Stimulated activated CD4-positive, alpha-beta T cell treated with anti-CD3 and anti-CD28 coated beads, TNF-alpha, amount 100 ng/mL, for 24 hours (primary cell): ENCODE measurements at regions not wholly inside any gene's neighbourhood (a gene's known extent, or its start where the extent isn't known, plus 50 kb on each side); places are given as distances from the start of the nearest gene placed in this dataset.
"Not testable (repeated sequence)": the region's sequence is repeated elsewhere in the genome, so short reads cannot be mapped to it uniquely, and the experiment has no call there.

Experiments used
- DNase-seq, 3 experiments: peaks; one replicate each; pipeline ENCODE4 v3.0.0-alpha.2; 2020; ENCODE audit warnings: low read depth in 3 of 3

DNA sequence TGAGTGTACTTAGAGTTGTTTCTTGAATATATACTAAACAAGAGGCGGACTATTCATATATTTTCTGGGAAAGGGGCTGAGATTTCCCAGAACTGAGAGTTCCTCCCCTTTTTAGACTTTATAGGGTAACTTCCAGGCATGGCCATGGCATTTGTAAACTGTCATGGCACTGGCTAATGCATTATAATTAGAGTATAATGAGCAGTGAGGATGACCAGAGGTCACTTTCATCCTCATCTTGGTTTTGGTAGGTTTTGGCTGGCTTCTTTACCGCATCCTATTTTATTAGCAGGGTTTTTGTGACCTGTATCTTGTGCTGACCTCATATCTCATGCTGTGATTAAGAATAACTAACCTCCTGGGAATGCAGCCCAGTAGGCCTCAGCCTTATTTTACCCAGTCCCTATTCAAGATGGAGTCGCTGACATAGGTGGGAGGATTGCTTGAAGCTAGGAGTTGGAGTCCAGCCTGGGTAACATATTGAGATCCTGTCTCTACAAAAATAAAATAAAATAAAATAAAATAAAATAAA lies 91.4 kb downstream of the MOBP start:
- DNase-seq = no peak

DNA sequence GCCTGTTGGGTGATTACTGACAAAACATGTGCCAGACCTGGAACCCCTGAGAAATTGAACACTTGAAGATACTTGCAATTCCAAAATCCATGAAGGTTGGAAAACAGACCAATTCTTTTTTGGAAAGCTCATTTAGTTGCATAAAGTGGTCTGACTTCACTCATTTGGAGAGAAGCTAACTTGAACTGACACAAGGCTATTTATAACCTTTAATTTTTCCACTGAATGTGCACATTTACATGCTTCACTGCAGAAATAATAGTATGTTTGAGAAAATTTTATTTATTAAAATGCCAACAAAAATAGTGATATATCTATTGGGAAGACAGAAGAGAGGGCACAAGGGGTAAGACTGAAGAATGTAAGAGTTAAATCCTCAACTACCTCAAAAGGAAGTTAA lies 92.1 kb downstream of the MOBP start:
- no peak for DNase-seq

GRCh38 chr3:39568508-39568907 lies 101.0 kb downstream of the MOBP start:
- no peak for DNase-seq

GRCh38 chr3:39569095-39569494 lies 101.6 kb downstream of the MOBP start:
- no peak for DNase-seq

- DNase-seq = no peak
Observed at GRCh38 chr3:39573392-39573791, 105.9 kb downstream of the MOBP start.

GRCh38 chr3:39577541-39577940 lies 110.1 kb downstream of the MOBP start:
- no peak for DNase-seq

DNA sequence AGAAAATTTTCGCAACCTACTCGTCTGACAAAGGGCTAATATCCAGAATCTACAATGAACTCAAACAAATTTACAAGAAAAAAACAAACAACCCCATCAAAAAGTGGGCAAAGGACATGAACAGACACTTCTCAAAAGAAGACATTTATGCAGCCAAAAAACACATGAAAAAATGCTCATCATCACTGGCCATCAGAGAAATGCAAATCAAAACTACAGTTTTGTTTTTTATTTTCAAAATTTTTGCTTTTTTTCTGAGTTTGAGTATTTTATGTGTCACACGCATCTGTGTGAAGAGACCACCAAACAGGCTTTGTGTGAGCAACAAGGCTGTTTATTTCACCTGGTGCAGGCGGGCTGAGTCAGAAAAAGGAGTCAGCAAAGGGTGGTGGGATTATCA lies 118.7 kb downstream of the MOBP start:
- not testable (repeated sequence) for DNase-seq

DNA sequence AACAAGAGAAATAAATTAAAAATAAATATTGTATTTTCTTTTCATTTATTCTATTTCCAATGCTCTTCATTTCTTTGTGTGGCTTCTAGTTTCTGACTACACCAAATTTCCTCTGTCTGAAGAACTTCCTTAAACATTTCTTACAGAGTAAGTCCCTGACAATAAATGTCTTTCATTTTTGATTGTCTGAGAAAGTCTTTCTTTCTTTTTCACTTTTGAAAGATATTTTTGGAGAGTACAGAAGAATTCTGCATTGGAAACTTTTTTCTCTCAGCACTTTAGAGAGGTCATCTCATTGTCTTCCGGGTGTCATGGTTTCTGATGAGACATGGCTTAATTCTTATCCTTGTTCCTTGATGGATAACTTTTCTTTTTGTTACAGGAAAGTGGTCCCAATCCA lies 119.6 kb downstream of the MOBP start:
- DNase-seq = no peak

DNA sequence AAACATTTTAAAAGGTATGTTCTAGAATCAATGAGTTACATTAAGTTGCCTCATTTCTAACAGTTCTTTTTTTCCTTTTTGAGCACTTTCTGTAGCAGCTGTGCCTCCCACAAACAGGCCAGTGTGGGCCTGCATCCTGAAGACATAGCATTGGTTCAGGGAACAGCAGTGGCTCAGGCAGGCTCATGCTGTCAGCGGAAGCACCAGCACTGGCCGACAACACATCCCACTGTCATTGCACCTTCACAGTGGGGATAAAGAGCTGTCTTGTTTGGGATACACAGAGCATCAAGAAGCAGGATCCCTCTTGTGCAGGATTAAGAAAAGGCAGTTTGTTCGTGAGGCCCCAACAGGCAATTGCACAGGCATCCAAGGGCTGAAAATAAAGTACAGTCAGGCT lies 123.3 kb downstream of the MOBP start:
- no peak for DNase-seq

DNA sequence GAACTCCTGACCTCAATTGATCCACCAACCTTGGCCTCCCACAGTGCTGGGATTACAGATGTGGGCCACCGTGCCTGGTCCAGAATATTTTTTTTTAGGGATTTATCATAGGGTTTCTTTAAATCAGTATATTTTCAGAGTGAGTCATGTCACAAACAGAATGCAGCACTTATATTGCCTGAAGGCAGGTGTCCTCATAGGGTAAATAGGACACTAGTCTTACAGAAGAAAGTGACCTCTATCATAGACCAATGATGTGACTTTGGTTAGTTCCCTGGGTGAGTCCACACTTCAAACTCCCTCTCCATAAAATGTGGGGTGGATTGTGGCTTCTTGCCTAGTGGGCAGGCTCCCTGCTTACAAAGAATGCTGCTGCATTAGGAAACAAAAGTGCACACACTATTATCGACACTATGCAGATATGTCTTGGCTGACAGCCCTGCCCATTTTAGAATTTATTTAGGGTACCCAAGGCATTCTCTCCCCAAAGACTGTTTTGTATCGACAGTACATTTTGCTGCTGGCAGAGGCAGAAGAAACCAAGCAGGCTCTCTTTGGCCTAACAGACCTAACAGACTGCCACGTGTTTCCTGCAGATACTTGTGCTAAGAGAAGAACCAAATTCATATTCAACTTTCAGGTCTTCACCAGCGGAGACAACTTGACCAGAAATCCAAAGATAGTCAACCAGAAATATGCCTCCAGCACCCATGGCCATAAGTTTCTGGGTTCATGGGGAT lies 125.0 kb downstream of the MOBP start:
- no peak for DNase-seq

DNA sequence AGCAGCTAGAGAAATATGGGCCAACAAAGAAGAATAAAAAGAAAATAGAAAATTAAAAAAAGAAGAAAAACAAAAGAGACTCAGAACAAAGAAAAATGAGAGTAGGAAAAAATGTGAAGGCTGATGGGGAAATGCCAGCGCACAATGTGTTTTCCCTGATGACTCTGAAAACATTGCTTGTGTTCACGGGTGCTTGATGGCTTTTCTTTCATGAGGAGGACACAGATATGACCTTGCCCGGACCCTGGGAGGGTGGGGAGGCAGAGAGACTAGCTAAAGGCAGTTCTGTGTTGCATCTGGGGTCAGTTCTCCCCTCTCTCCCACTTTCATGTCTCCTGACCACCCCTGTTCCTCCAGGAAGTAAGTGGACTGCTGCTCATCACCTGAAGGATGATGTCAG lies 125.9 kb downstream of the MOBP start:
- DNase-seq = no peak

- no peak for DNase-seq
Observed at GRCh38 chr3:39601241-39601640, 133.8 kb downstream of the MOBP start.

DNA sequence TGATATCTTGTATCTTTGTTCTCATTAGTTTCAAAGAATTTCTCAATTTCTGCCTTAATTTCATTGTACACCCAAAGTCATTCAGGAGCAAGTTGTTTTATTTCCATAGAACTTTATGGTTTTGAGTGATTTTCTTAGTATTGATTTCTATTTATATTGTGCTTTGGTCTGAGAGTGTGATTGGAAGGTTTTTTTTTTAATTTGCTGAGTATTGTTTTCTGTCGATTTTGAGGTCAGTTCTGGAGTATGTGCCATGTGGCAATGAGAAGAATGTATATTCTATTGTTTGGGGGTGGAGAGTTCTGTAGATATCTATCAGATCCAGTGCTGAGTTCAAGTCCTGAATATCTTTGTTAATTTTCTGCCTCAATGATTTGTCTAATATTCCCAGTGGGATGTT lies 138.4 kb downstream of the MOBP start:
- no peak for DNase-seq

DNA sequence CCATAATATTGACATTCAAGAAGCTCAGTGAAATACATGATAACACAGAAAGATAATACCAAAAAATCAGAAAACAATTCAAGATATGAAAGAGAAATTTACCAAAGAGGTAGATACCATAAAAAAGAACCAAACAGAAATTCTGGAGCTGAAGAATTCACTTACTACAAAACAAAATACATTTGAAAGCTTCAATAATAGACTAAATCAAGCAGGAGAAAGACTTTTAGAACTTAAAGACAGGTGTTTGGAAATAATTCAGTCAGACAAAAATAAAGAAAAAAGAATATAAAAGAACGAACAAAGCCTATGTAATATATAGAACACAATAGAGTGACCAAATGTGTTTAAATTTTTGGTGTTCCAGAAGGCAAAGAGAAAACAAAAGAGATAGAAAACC lies 158.7 kb downstream of the MOBP start:
- no peak for DNase-seq

DNA sequence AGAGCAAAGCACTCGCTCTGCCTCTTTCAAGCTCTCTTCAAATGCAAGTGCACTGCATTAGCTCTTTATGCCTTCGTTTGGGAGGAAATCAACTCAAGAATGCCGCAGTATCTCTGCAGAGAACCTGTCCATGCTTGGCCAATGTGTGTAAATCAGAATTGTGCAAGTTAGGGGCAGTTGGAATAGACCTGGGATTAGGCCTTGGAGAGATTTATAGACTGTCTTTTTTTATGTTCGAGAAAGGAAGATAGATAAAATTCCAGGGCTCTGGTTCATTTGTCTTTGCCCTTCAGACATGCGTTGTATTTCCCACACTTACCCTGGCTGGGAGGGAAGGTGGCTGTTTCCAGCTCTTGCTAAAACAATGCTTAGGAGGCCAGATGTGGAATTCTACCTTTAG lies 163.7 kb downstream of the MOBP start:
- no peak for DNase-seq

DNA sequence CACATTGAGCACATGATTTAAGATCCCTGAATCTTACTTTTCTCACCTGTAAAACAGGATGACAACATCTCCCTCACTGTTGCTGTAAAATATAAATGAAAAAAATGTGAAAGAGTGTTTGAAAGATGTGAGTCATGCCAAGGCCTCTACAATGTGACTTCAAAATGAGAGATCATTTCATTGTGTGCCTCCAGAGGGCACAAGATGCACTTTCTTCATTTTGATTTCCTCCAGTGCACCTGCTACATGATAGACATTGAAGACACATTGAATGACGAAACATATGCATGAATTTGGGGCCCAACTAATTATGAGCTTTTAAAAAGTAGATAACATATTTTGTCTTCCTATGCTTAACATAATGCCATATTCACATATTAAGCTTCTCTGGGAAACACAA lies 170.3 kb downstream of the MOBP start:
- no peak for DNase-seq

DNA sequence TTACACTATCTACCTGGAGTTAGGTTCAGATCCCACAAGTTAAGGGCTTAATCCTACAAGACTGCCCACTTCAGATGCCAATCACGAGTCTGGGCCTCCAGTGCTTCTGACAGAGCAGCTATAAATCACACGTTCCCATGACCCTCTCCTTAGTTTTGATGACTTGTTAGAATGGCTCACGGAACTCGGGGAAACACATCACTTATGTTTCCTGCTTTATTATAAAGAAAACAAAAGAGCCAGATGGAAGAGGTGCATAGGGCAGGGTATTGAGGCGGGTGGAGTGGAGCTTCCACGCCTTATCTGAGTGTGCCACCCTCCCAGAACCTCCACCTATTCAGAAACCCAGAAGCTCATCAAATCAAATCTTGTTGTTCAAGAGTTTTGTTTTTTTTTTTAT lies 170.8 kb downstream of the MOBP start:
- no peak for DNase-seq

GRCh38 chr3:39639344-39640236 lies 169.8 kb upstream of the MYRIP start:
- peak in 2 of 3 experiments; percentile 2 to 3 for DNase-seq

DNA sequence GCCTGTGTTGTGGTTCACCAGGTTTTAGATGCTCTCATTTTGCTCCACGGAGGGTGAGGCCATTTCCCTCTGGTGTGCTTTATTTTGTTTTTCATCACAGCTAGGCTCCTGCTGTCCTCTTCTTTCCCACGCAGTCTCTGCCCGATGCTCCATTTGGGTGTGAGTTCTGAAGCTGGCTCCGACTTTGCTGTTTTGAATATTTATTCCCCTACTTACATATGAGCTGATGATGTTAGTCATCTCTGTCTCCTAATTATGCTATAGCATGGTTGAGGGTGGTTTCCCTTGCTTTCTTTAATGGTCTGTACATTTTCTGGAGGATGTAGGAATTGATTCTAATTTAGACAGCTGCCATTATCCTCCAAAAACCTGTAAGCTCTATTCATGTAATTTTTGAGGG lies 168.1 kb upstream of the MYRIP start:
- no peak for DNase-seq

- DNase-seq = no peak
Observed at GRCh38 chr3:39644176-39644575, 165.2 kb upstream of the MYRIP start.

GRCh38 chr3:39651256-39651655 lies 158.2 kb upstream of the MYRIP start:
- DNase-seq = not testable (repeated sequence)

DNA sequence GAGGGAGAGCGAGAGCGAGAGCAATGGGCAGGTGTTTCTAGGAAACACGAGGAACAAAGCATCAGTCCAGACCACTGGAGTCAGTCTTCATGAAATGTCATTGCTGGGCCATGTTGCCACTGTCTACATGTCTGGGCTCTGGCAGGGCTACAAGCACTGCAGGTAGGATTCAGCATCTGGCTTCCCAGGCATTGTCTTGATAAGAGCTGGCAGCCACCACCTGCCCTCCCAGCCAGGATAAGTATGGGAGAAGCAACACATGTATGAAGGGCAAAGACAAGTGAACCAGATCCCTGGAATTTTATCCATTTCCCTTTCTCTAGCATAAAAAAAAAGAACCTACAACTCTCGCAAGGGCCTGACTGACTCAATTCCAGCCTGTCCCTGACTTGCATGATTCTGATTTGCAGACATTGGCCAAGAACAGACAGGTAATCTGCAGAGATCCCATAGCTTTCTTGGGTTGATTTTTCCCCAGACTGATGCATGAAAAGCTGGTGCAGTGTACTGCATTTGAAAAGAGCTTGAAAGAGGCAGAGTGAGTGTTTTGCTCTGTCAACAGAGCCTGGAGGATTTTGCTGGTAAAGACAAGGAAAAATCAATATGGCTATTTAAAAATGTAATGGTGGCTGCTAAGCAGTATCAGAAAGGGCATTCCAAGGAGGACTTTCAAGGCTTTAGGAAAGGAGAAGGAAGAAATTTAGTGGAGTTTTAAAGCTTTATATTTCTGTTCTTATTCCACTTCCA lies 157.2 kb upstream of the MYRIP start:
- DNase-seq = no peak
